Glutamatergic neuron (in vitro differentiated cells): ENCODE measurements at regions not wholly inside any gene's neighbourhood (a gene's known extent, or its start where the extent isn't known, plus 50 kb on each side); places are given as distances from the start of the nearest gene placed in this dataset.
A peak's percentile ranks its signal among the peaks of the same experiment; 100 is the strongest.

Experiments
- DNase-seq: peaks from one replicate; pipeline ENCODE4 v3.0.0; 2022
- H3K27ac Mint-ChIP-seq: one replicate; pipeline ENCODE4 v1.8.0; 2020; ENCODE audit warnings: mild to moderate bottlenecking, mixed read lengths, inconsistent platforms; ENCODE audit not compliant: unreplicated experiment
- H3K27me3 Mint-ChIP-seq: one replicate; pipeline ENCODE4 v1.8.0; 2020; ENCODE audit warnings: mild to moderate bottlenecking, moderate library complexity, mixed read lengths, inconsistent platforms; ENCODE audit not compliant: unreplicated experiment
- H3K36me3 Mint-ChIP-seq: one replicate; pipeline ENCODE4 v1.8.0; 2020; ENCODE audit warnings: mild to moderate bottlenecking, mixed read lengths, inconsistent platforms; ENCODE audit not compliant: unreplicated experiment
- H3K4me1 Mint-ChIP-seq: one replicate; pipeline ENCODE4 v1.8.0; 2020; ENCODE audit warnings: mild to moderate bottlenecking, low read depth, mixed read lengths, inconsistent platforms; ENCODE audit not compliant: unreplicated experiment
- H3K4me3 Mint-ChIP-seq: one replicate; pipeline ENCODE4 v1.8.0; 2020; ENCODE audit warnings: mild to moderate bottlenecking, mixed read lengths, inconsistent platforms; ENCODE audit not compliant: unreplicated experiment
- H3K9me3 Mint-ChIP-seq: one replicate; pipeline ENCODE4 v1.8.0; 2020; ENCODE audit warnings: mild to moderate bottlenecking, moderate library complexity, mixed read lengths, inconsistent platforms; ENCODE audit not compliant: unreplicated experiment
- CTCF ChIP-seq: fragments of 200-600 bp; sonication (generic); IDR thresholded peaks from one replicate; pipeline ENCODE4 v1.5.0; 2021; ENCODE audit not compliant: partially characterized antibody, unreplicated experiment

GRCh38 chr10:36157486-36157885 lies 515.4 kb upstream of the FZD8 start:
- Mint-ChIP-seq H3K27ac (no peak overlapping the region), H3K4me3 (no peak overlapping the region), H3K4me1 (no peaks in the 10 kb centered on the region), H3K27me3 (no peaks in the 10 kb centered on the region), H3K9me3 (no peaks in the 10 kb centered on the region), H3K36me3 (no peaks in the 10 kb centered on the region)
- TF ChIP-seq CTCF: no peak
- DNase-seq: no peak

- Mint-ChIP-seq H3K4me1 (no peaks in the 10 kb centered on the region), H3K27ac (no peak overlapping the region), H3K27me3 (no peaks in the 10 kb centered on the region), H3K4me3 (no peak overlapping the region), H3K36me3 (peaks cover 7% of the 10 kb centered on the region), H3K9me3 (peaks cover 6% of the 10 kb centered on the region)
- TF ChIP-seq CTCF: no peak
- DNase-seq: no peak
These were observed 506.1 kb upstream of the FZD8 start for GRCh38 chr10:36148207-36148606.

- Mint-ChIP-seq H3K27ac (no peak overlapping the region), H3K9me3 (peaks cover 6% of the 10 kb centered on the region), H3K27me3 (no peaks in the 10 kb centered on the region), H3K4me1 (peaks cover 3% of the 10 kb centered on the region), H3K36me3 (peaks cover 7% of the 10 kb centered on the region), H3K4me3 (no peak overlapping the region)
- DNase-seq: no peak
- TF ChIP-seq CTCF: no peak
These were observed 505.4 kb upstream of the FZD8 start for GRCh38 chr10:36147529-36147928.

- Mint-ChIP-seq H3K27ac (no peak overlapping the region), H3K4me1 (peaks cover 13% of the 10 kb centered on the region), H3K36me3 (peaks cover 6% of the 10 kb centered on the region), H3K27me3 (no peaks in the 10 kb centered on the region), H3K4me3 (peak overlapping the region; percentile 7), H3K9me3 (no peaks in the 10 kb centered on the region)
- no peak for TF ChIP-seq CTCF
- DNase-seq: no peak
These were observed 499.9 kb upstream of the FZD8 start for GRCh38 chr10:36141856-36142560.

GRCh38 chr10:36129051-36129450 lies 487.0 kb upstream of the FZD8 start:
- Mint-ChIP-seq H3K4me1 (no peaks in the 10 kb centered on the region), H3K36me3 (no peaks in the 10 kb centered on the region), H3K9me3 (peaks cover 2% of the 10 kb centered on the region), H3K4me3 (no peak overlapping the region), H3K27ac (no peak overlapping the region), H3K27me3 (no peaks in the 10 kb centered on the region)
- no peak for TF ChIP-seq CTCF
- DNase-seq: no peak
